ENCODE measurements at regions not wholly inside any gene's neighbourhood (a gene's known extent, or its start where the extent isn't known, plus 50 kb on each side); places are given as distances from the start of the nearest gene placed in this dataset.

- TF ChIP-seq POLR2AphosphoS5 (IDR thresholded peaks at IDR 0.05) (no peak), CTCF (IDR thresholded peaks at IDR 0.05) (no peak), EP300 (IDR thresholded peaks at IDR 0.05) (no peak)
Observed at GRCh38 chr2:185137700-185138099, 539.4 kb downstream of the ZNF804A start.

Data from upper lobe of left lung (tissue), 4 donors.